ENCODE measurements at regions not wholly inside any gene's neighbourhood (a gene's known extent, or its start where the extent isn't known, plus 50 kb on each side); places are given as distances from the start of the nearest gene placed in this dataset.
A peak's percentile ranks its signal among the peaks of the same experiment; 100 is the strongest.

- H3K4me3 ChIP-seq (ENCODE audit: low read depth, low read length), result no peak overlapping the region
- no peak for TF ChIP-seq CTCF (IDR thresholded peaks at IDR 0.05; ENCODE audit: insufficient read depth, low read depth, low read length)
- DNase-seq (ENCODE audit: low read depth), result no peak
These were observed 757.1 kb downstream of the INHBA start for GRCh38 chr7:40945788-40946187.

- DNase-seq (ENCODE audit: low read depth), result no peak
- no peak for TF ChIP-seq CTCF (IDR thresholded peaks at IDR 0.05; ENCODE audit: insufficient read depth, low read depth, low read length)
These were observed 757.8 kb downstream of the INHBA start for GRCh38 chr7:40944981-40945585.

GRCh38 chr7:40937879-40938278 is 765.0 kb downstream of the INHBA start:
- DNase-seq (ENCODE audit: low read depth), result no peak
- TF ChIP-seq CTCF (IDR thresholded peaks at IDR 0.05; ENCODE audit: insufficient read depth, low read depth, low read length), result no peak
- no peak overlapping the region for H3K4me3 ChIP-seq (ENCODE audit: low read depth, low read length)

More at GRCh38 chr7:40944981-40945585, 757.8 kb downstream of the INHBA start:
- no peak overlapping the region for H3K4me3 ChIP-seq (ENCODE audit: low read depth, low read length)

GRCh38 chr7:40935435-40935834 is 767.5 kb downstream of the INHBA start:
- no peak overlapping the region for H3K4me3 ChIP-seq (ENCODE audit: low read depth, low read length)
- DNase-seq (ENCODE audit: low read depth), result no peak
- TF ChIP-seq CTCF (IDR thresholded peaks at IDR 0.05; ENCODE audit: insufficient read depth, low read depth, low read length), result no peak

- TF ChIP-seq CTCF (IDR thresholded peaks at IDR 0.05; ENCODE audit: insufficient read depth, low read depth, low read length), result no peak
- no peak for DNase-seq (ENCODE audit: low read depth)
These were observed 779.3 kb downstream of the INHBA start for GRCh38 chr7:40923626-40924025.

GRCh38 chr7:40922316-40922670 is 780.6 kb downstream of the INHBA start:
- no peak overlapping the region for H3K4me3 ChIP-seq (ENCODE audit: low read depth, low read length)
- DNase-seq (ENCODE audit: low read depth), result peak; percentile 44
- no peak for TF ChIP-seq CTCF (IDR thresholded peaks at IDR 0.05; ENCODE audit: insufficient read depth, low read depth, low read length)

More at GRCh38 chr7:40923626-40924025, 779.3 kb downstream of the INHBA start:
- no peak overlapping the region for H3K4me3 ChIP-seq (ENCODE audit: low read depth, low read length)
